Left colon (tissue), 2 donors: ENCODE measurements at regions not wholly inside any gene's neighbourhood (a gene's known extent, or its start where the extent isn't known, plus 50 kb on each side); places are given as distances from the start of the nearest gene placed in this dataset.
A peak's percentile ranks its signal among the peaks of the same experiment; 100 is the strongest.

Experiments used
- ATAC-seq: fragments of 200-7000 bp; cut with Tn5 transposase; one replicate; pipeline ENCODE4 v1.9.1; 2020; ENCODE audit warnings: mild to moderate bottlenecking, moderate library complexity
- DNase-seq, 2 donors: peaks; one replicate each; pipeline ENCODE4 v3.0.0-alpha.2; 2020
- intact Hi-C, 2 donors: fragments of 100-400 bp; cut with DNase I in 1 of 2; cut with micrococcal nuclease in 1 of 2; formaldehyde crosslinking; loops; one replicate each; pipeline versions ENCODE4 v1.11.2 to v1.14.0; 2022; cut with DNase I, micrococcal nuclease
- donor health status: DM: no; HTN: no; CAD: no.
- donor health status: DM: yes; HTN: yes; CAD: no.

GRCh38 chr6:14693301-14694192 lies 552.3 kb upstream of the JARID2 start:
- intact Hi-C loops: no loop called here
- DNase-seq (no peak), ATAC-seq (no peak)

- no peak for DNase-seq
- intact Hi-C loops: no loop called here
- no peak for ATAC-seq
Observed at GRCh38 chr6:14694308-14694707, 551.6 kb upstream of the JARID2 start.

GRCh38 chr6:14695579-14695978 lies 550.3 kb upstream of the JARID2 start:
- intact Hi-C loops: no loop called here

GRCh38 chr6:14696367-14696766 lies 549.5 kb upstream of the JARID2 start:
- ATAC-seq (no peak), DNase-seq (no peak)
- intact Hi-C loops: no loop called here

More at GRCh38 chr6:14695579-14695978, 550.3 kb upstream of the JARID2 start:
- DNase-seq: no peak
- no peak for ATAC-seq

GRCh38 chr6:14697427-14697826 lies 548.4 kb upstream of the JARID2 start:
- ATAC-seq: no peak
- intact Hi-C loops: no loop called here
- DNase-seq: no peak

DNA sequence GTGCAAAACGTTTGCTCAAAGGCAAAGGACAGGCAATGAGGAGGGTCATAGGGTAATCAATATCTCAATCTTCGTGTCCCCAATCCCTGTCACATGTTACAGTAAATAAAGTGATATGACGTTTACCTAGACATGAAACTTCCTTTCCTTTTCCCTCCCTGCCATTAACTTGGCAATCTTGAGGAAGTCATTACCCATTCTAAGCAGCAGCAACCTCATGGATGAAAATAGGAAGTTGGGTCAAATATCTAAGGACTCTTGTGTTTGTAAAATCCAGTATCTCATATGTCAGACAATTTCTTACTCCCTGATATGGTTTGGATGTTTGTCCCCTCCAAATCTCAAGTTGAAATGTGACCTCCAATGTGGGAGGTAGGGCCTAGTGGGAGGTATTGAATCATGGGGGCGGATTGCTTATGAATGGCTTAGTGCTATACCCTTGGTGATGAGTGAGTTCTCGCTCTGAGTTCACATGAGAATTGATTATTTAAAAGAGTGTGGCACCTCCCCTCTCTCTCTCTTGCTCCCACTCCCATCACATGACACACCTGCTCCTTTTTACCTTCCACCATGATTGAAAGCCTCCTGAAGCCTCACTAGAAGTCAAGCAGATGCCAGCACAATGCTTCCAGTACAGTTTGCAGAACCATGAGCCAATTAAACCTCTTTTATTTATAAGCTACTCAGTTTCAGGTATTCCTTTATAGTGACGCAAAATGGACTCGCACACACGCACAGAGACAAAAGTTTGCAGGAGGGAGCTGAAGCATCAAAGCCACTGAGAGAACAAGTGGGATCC lies 545.9 kb upstream of the JARID2 start:
- intact Hi-C loops: no loop called here
- ATAC-seq (no peak), DNase-seq (no peak)

GRCh38 chr6:14701946-14702345 lies 543.9 kb upstream of the JARID2 start:
- ATAC-seq (no peak), DNase-seq (no peak)
- intact Hi-C loops: no loop called here

DNA sequence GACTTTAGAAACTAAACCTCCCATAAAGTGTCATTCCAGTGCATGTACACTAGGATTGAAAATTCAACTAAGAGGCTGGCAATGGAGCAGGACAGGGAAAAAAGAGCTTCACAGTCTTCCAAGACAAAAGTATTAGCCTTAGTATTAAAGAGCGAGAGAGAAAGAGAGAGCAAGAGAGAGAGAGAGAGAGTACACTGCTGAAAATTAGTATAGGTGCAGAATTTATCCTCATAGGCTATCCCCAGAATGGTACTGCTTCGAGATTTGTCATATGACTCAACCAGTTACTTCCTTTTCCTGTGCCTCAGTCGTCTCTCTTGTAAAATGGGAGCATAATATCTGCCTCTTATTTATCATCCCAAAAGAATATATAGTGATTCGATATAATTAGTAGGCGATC lies 543.2 kb upstream of the JARID2 start:
- ATAC-seq (no peak), DNase-seq (no peak)
- intact Hi-C loops: no loop called here

DNA sequence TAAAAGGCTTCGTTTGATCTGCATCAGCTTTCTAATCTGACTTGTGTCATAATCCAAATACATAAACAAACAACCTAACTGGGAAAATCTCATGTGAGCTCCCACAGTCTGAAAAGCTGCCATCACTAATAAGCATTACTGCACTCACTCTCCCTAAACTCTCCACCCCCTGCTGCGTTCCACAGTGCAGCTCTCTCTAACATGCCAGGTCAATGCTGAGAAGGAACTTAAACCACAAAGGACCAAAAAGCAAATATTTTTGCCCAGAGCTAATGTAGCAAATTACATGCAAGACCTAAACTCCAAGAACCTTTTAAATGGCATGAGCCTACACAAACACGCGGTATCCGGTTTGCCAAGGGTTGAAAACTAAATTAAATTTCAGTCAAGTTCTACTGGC lies 542.3 kb upstream of the JARID2 start:
- intact Hi-C loops: no loop called here
- no peak for ATAC-seq
- DNase-seq: no peak

DNA sequence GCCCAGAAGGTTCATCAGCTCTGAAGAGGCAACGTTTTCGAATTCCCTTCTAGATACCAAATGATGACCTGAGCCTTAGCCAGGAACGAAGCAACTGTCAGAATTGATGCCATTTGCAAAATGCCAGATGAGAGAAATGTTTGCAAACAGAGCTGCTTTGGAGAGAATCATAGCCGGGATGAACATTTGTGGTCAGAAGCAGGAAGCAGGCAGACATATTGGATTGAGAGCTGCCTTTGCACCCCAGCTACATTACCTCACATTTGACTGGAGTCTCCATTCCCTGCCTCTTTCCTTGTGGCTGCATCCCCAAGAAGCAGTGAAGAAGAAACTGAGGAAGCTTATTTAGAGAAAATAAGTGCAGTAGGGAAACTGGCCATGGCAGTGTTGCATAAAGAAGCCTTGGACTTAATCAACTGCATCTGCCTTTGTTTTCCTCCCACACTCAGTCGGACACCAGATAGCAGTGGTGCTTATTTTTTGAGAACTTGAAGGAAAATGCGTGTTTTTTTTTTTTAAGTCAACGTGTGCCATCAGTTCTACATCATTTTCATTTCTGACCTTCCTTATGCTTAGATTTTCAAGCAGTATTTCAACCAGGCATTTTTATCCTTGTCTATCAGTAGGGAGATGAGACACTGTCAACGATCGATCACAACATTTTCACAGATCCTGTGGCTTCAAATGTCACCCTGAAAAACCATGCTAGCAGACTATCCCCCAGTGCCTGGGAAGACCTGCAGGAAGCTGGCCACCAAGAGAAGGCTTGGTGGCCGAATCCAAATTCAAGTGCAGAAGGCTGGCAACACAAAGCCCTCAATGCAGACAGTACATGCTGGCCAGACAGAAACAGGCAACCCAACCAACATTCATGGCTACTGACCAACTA lies 541.2 kb upstream of the JARID2 start:
- ATAC-seq (no peak), DNase-seq (no peak)
- intact Hi-C loops: no loop called here

DNA sequence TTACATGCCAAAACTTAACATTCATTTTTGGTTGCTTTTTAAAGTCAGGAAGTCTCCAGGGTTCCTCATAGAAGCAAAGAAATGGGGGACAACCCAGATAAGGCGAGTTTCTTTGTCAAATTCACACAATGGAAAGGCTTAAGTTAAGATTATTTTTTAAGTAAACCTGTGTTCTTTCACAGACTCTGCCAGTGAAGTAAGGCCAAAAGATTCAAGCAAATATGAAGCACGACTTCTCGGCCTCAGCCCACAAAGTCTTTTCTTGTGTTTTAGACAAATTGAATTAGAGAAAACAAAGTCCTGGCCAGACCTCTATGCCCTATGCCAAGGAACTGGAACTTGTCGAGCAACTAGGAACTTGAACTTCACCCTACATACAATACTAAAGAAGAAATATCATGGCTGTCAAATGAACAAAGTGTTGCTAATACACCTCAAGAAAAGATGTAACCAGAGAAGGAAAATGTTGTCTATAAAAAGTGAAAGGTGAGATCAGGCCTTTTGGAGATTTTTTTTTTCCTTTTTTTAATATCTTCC lies 540.0 kb upstream of the JARID2 start:
- ATAC-seq: peak; percentile 49
- intact Hi-C loops: no loop called here
- DNase-seq: no peak

GRCh38 chr6:14706378-14706929 lies 539.4 kb upstream of the JARID2 start:
- peak; percentile 17 to 34 for DNase-seq
- no peak for ATAC-seq
- intact Hi-C loops: no loop called here

DNA sequence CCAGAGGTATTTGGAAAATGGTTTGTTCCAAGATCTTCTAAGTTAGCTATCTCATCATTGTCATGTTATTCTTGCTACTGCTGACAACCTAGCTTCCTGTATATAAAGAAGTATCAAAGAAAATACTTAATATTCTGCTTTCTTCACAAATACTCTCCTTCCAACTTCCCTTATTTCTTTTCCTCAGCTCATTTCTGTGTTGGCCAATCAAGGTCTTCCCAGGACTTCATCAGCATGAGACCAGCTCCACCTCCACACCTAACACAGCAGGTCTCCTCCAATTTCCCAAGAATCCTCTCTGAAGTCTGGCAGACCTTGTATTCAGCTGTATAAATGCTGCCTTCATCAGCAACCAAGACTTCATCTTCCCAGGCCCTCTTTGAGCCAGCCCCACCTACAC lies 538.6 kb upstream of the JARID2 start:
- no peak for DNase-seq
- intact Hi-C loops: no loop called here
- no peak for ATAC-seq

- ATAC-seq (no peak), DNase-seq (no peak)
- intact Hi-C loops: no loop called here
Observed at GRCh38 chr6:14707971-14708465, 537.9 kb upstream of the JARID2 start.

DNA sequence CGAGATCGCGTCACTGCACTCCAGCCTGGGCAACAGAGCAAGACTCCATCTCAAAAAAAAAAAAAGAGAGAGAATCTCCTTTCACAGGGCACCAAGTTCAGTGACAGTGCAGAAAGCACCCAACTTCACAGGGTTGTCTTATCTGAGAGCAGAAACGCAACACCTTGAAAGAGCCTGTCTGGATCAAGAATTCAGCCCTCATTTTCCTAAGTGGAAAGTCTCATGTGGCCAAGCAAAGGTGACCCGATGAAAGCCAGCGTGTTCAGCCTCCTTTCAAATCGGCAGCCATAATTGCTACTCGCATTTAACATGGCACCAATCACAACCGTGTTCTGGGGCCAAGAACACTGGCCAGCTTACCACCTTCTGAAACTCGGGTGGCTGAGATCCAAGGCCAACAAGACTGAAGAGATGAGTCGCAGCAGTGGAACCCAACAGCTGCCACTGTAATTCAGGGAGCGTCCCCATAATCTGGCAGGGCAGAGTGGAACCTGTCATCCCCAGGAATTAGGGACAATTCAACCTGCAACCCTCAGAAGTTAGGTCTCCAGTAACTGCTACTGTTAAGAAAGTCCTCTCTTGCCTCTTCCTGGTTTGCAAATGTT lies 536.7 kb upstream of the JARID2 start:
- intact Hi-C loops: no loop called here
- DNase-seq: no peak
- ATAC-seq: no peak

- DNase-seq: no peak
- intact Hi-C loops: no loop called here
Observed at GRCh38 chr6:14709900-14710299, 536.0 kb upstream of the JARID2 start.

DNA sequence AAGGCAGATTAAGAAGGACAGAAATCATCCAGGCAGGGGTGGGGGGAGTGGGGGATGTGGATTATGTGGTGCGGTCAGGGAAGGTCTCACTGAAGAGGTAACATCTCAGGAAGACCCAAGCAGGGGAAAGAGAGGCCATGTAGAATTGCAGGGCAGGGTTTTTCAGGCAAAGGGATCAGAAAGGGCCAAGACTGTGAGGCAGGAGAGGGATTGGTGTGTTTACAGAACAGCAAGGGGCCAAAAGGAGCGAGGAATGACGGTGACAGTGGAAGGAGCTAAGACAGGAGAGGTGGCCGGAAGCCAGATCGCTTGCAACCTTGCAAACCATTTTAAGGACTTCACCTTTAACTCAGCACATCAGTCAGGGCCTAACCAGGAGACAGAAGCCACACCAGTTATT lies 535.4 kb upstream of the JARID2 start:
- ATAC-seq: no peak
- DNase-seq: no peak
- intact Hi-C loops: no loop called here

More at GRCh38 chr6:14709900-14710299, 536.0 kb upstream of the JARID2 start:
- ATAC-seq: peak; percentile 36

DNA sequence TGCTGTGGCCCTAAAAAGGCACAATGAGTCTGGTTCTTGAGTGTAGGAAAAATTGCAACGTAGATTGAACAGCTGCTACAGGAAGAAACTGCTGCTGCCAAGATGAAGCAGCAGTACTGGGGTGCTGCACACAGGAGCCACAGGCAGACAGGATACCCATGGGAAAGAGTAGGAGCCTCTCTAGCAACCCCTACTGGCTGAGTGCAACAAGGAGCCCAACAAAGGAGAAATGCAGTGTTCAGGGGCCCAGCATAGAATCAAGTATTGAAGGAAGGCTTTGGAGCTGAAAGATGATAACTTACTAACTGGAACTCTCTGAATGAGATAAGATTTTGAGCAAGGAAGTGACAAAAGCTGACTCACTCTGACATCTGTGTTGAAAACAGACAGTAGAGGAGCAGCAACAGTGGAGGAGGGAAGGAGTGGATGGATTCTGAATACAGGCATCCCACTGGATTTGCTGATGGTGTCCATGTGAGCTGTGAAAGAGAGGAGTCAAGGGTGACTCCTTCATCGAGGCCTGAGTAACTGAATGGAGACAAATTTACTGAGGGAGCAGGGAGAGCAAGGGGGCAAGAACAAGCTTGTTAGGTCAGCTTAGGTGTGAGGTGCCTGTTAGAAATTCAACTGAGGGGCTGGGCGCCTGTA lies 534.7 kb upstream of the JARID2 start:
- DNase-seq (peak in 1 of 2 donors; percentile 42), ATAC-seq (peak; percentile 86)

More for the DNA sequence above, 534.7 kb upstream of the JARID2 start:
- intact Hi-C loops: no loop called here
